ENCODE measurements at regions not wholly inside any gene's neighbourhood (a gene's known extent, or its start where the extent isn't known, plus 50 kb on each side); places are given as distances from the start of the nearest gene placed in this dataset.

GRCh38 chr9:27668280-27668679 is 95.0 kb upstream of the C9orf72 start:
- DNase-seq (no peak), ATAC-seq (no peak)
- TF ChIP-seq, protein P1, sequence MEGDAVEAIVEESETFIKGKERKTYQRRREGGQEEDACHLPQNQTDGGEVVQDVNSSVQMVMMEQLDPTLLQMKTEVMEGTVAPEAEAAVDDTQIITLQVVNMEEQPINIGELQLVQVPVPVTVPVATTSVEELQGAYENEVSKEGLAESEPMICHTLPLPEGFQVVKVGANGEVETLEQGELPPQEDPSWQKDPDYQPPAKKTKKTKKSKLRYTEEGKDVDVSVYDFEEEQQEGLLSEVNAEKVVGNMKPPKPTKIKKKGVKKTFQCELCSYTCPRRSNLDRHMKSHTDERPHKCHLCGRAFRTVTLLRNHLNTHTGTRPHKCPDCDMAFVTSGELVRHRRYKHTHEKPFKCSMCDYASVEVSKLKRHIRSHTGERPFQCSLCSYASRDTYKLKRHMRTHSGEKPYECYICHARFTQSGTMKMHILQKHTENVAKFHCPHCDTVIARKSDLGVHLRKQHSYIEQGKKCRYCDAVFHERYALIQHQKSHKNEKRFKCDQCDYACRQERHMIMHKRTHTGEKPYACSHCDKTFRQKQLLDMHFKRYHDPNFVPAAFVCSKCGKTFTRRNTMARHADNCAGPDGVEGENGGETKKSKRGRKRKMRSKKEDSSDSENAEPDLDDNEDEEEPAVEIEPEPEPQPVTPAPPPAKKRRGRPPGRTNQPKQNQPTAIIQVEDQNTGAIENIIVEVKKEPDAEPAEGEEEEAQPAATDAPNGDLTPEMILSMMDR (IDR thresholded peaks at IDR 0.05): no peak
- Histone ChIP-seq H3K27ac (no peak overlapping the region), H3K4me3 (no peak overlapping the region), H3K27me3 (ENCODE audit: low read depth) (no peaks in the 10 kb centered on the region), H3K9me3 (no peaks in the 10 kb centered on the region), H3K4me1 (no peaks in the 10 kb centered on the region), H3K36me3 (no peaks in the 10 kb centered on the region)
- intact Hi-C loops (cut with DNase I): no loop called here

DNA sequence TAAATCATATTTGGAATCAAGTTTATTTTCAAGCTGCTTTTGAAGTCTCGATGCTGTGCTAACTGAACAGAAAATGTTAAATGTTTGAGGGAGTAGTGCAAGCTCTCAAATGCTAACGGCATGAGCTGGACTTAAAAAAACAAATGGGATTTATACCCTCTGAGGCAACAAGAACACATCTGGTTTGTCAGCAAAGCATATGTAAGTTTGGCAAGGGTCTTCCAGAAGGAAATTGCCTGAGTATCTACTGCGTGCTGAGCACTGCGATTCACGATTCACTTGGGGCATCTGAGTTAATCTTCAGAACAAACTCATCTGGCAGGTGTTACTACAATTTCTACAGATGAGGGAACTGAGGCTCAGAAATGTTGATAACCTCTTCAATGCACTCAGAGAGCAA is 98.4 kb upstream of the C9orf72 start:
- intact Hi-C loops (cut with DNase I): no loop called here
- no peak for DNase-seq

DNA sequence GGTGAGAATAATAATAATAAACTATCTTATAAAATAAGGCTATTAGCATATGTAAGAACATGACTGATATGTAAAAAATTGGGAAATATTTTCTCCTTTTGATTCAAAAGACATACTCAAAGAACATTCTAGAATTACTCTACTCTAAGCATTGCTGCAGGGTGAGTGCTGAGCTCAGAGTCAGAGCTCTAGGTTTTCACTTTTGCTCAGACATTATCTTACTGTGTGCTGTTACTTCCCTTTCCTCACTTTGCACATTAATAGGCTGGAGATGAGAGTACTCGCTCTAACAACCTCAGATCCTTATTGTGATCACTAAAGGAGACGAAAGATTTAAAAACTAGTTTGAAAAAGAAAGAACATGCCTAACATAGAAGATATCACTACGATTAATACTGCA is 99.4 kb upstream of the C9orf72 start:
- intact Hi-C loops (cut with DNase I): no loop called here
- ATAC-seq: no peak

More for the DNA sequence above, 98.4 kb upstream of the C9orf72 start:
- no peaks in the 10 kb centered on the region for H3K9me3 ChIP-seq
- H3K4me1 ChIP-seq: no peaks in the 10 kb centered on the region
- no peak overlapping the region for H3K27ac ChIP-seq
- H3K27me3 ChIP-seq (ENCODE audit: low read depth): no peaks in the 10 kb centered on the region
- ATAC-seq: no peak
- no peaks in the 10 kb centered on the region for H3K36me3 ChIP-seq
- H3K4me3 ChIP-seq: no peak overlapping the region
- TF ChIP-seq, protein P1 (IDR thresholded peaks at IDR 0.05): no peak

DNA sequence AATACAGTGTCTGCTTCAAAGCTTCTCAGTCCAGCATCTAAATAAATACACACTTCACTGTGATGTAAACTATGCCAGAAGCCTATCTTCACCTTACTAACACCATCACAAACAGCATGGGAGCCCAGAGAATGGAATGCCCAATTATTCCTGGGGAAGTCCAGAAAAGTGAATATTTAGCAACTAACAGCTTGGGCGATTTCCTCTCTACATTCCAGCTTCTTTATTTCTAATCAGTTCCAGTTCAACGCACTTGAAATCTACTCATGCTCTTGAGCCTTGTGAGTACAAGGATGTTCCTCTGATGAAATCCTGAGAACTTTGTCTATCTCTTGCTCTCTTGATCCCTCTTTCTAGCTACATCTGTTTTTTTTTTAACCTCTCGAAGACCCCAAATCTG is 100.4 kb upstream of the C9orf72 start:
- Histone ChIP-seq H3K4me1 (no peaks in the 10 kb centered on the region), H3K27me3 (ENCODE audit: low read depth) (no peaks in the 10 kb centered on the region), H3K9me3 (no peaks in the 10 kb centered on the region), H3K36me3 (no peaks in the 10 kb centered on the region), H3K27ac (no peak overlapping the region), H3K4me3 (no peak overlapping the region)
- intact Hi-C loops (cut with DNase I): no loop called here
- TF ChIP-seq, protein P1 (IDR thresholded peaks at IDR 0.05): no peak
- no peak for ATAC-seq
- no peak for DNase-seq

More for the DNA sequence above, 99.4 kb upstream of the C9orf72 start:
- DNase-seq: no peak
- Histone ChIP-seq H3K36me3 (no peaks in the 10 kb centered on the region), H3K4me1 (no peaks in the 10 kb centered on the region), H3K27ac (no peak overlapping the region), H3K9me3 (no peaks in the 10 kb centered on the region), H3K27me3 (ENCODE audit: low read depth) (no peaks in the 10 kb centered on the region), H3K4me3 (no peak overlapping the region)
- TF ChIP-seq, protein P1 (IDR thresholded peaks at IDR 0.05): no peak

- Histone ChIP-seq H3K27ac (no peak overlapping the region), H3K36me3 (no peaks in the 10 kb centered on the region), H3K4me3 (no peak overlapping the region), H3K4me1 (no peaks in the 10 kb centered on the region), H3K27me3 (ENCODE audit: low read depth) (no peaks in the 10 kb centered on the region), H3K9me3 (no peaks in the 10 kb centered on the region)
- no peak for ATAC-seq
- TF ChIP-seq, protein P1 (IDR thresholded peaks at IDR 0.05): no peak
- no peak for DNase-seq
- intact Hi-C loops (cut with DNase I): no loop called here
Measured at GRCh38 chr9:27675354-27675753, 102.1 kb upstream of the C9orf72 start.

DNA sequence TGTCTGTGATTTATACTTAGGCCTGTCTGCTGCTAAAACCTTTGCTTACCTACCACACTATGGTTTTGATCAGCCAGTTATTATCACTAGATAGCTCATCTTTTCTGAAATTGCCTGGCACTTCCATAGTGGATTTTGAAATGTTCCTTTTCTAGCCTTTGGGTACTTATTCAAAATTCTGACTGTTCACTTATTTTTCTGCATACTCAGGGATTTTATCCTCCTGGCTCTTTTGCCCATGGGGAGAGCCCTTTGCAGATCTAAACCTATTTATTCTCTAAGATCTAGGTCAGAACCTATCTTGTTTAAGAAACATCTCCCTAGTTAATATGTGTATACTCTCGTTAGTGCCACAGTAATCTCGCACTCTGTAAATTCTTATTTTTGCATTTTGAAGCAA is 103.5 kb upstream of the C9orf72 start:
- Histone ChIP-seq H3K4me1 (no peaks in the 10 kb centered on the region), H3K9me3 (no peaks in the 10 kb centered on the region), H3K27ac (no peak overlapping the region), H3K27me3 (ENCODE audit: low read depth) (no peaks in the 10 kb centered on the region), H3K4me3 (no peak overlapping the region), H3K36me3 (no peaks in the 10 kb centered on the region)
- intact Hi-C loops (cut with DNase I): no loop called here
- TF ChIP-seq, protein P1 (IDR thresholded peaks at IDR 0.05): no peak
- DNase-seq: no peak
- ATAC-seq: no peak
